ENCODE measurements at regions not wholly inside any gene's neighbourhood (a gene's known extent, or its start where the extent isn't known, plus 50 kb on each side); places are given as distances from the start of the nearest gene placed in this dataset.
A peak's percentile ranks its signal among the peaks of the same experiment; 100 is the strongest.

DNA sequence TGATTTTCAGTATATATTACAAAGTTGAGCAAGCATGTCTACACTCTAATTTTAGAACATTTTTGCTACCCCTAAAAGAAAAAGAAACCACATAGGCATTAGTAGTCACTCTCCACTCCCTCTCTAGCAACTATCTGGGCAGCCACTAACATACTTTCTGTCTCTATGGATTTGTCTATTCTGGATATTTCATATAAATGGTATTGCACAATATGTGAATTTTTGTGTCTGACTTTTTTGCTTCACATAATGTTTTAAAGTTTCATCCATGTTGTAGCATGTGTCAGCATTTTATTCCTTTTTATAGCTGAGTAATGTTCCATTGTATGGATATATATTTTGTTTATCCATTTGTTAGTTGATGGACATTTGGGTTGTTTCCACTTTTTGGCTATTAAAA is 232.5 kb upstream of the CTAGE1 start:
- DNase-seq (ENCODE audit: low read depth, low spot score) = no peak
- H3K27ac ChIP-seq = no peak overlapping the region

DNA sequence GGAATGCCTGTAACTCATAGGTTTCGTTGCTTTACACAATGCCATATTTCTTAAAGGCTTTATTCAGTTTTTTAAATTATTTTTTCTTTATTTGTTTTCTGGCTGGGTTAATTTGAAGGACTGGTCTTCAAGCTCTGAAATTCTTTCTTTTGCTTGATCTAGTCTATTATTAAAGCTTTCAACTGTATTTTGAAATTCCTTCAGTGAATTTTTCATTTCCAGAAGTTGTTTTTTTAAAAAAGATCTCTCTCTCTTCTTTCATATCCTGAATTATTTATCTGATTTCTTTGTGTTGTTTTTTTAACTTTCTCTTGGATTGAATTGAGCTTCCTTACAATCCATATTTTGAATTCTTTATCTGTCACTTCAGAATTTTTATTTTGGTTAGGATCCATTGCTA is 239.9 kb upstream of the CTAGE1 start:
- H3K27ac ChIP-seq = no peak overlapping the region
- DNase-seq (ENCODE audit: low read depth, low spot score) = no peak

DNA sequence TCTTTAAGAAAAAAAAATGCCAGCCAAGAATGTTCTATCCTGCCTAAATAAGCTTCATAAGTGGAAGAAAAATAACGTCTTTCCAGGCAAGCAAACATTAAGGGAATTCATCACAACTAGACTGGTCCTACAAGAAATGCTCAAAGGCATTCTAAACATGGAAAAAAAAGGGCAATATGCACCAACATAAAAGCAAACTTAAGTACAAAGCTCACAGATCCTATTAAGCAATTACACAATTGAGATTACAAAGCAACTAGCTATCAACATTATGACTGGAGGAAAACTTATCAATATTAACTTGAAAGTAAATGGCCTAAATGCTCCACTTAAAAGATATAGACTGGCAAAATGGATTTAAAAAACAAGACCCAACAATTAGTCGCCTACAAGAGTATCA is 240.6 kb upstream of the CTAGE1 start:
- H3K27ac ChIP-seq = no peak overlapping the region
- DNase-seq (ENCODE audit: low read depth, low spot score) = no peak

DNA sequence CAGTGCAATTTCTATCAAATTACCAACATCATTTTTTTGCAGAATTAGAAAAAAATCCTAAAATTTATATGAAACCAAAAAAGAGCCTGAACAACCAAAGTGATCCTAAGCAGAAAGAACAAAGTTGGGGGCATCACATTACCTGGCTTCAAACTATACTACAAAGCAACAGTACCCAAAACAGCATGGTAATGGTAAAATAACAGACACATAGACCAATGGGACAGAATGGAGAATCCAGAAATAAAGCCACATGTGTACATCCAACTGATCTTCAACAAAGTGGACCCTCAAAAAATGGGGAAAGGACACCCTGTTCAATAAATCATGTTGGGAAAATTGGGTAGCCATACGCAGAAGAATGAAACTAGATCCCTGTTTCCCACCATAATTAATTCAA is 245.7 kb upstream of the CTAGE1 start:
- H3K27ac ChIP-seq = no peak overlapping the region
- DNase-seq (ENCODE audit: low read depth, low spot score) = no peak

- H3K27ac ChIP-seq = no peak overlapping the region
- no peak for DNase-seq (ENCODE audit: low read depth, low spot score)
These were observed 248.8 kb upstream of the CTAGE1 start for GRCh38 chr18:22666411-22666940.

DNA sequence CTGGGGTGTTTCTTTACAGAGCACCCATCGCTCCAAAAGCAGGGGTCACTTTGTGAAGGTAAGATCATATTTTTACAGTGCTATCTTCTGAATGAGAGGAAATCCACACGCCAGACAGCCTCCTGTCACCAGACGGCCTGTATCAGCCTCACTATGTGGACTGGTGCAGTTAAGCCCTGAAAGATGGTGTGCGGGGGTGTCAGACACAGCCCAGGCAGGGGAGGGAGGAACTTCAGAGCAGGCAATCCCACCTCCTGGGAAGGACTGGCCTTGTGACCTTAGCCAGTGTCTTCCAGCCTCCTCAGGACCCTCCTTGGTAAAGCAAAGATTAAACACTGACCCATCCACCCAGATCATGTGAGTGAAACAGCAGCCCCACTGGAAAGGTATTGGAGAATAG is 249.4 kb upstream of the CTAGE1 start:
- no peak for DNase-seq (ENCODE audit: low read depth, low spot score)
- no peak overlapping the region for H3K27ac ChIP-seq

DNA sequence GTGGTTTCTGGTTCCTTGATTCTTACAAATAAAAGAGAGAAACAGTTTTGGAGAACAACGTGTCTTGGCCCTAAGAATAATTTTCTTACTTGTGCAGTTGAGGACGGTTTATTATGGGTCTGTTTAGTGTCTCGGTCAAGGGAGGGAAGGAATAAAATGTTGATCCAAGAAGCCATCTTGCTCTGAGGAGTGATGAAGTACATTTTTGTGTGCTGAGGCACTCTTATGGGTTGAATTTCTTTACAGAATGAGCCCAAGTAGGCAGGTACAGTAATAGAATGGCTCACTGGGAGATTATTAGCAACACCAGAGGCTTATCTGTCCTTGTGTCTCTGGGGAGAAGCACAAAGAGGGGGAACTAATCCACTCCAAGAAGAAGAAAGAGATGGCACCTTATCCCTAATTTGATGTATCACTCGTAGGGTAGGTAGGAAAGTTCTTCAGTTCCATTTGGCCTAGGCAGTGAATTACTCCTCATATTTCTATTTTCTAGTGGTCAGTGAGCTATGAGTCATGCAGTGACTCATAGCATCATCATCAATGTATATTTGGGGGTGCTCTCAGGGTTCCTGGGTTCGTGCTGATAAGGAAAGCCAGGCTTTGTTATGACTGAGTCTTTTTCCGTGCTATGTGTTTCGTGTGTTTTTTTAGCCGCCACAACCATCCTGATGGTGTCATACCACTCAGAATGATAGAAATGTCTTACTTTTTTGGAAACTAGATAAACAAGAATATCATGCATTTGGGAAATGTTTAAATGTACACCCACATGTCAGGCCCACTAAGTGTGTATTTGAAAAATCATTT is 250.1 kb upstream of the CTAGE1 start:
- no peak for DNase-seq (ENCODE audit: low read depth, low spot score)
- peak overlapping the region; percentile 18 for H3K27ac ChIP-seq

GRCh38 chr18:22668496-22668895 is 250.8 kb upstream of the CTAGE1 start:
- no peak for DNase-seq (ENCODE audit: low read depth, low spot score)
- H3K27ac ChIP-seq = no peak overlapping the region

- no peak for DNase-seq (ENCODE audit: low read depth, low spot score)
- H3K27ac ChIP-seq = no peak overlapping the region
These were observed 253.2 kb upstream of the CTAGE1 start for GRCh38 chr18:22670914-22671313.

- DNase-seq (ENCODE audit: low read depth, low spot score) = no peak
- H3K27ac ChIP-seq = no peak overlapping the region
These were observed 255.6 kb upstream of the CTAGE1 start for GRCh38 chr18:22673182-22673862.

DNA sequence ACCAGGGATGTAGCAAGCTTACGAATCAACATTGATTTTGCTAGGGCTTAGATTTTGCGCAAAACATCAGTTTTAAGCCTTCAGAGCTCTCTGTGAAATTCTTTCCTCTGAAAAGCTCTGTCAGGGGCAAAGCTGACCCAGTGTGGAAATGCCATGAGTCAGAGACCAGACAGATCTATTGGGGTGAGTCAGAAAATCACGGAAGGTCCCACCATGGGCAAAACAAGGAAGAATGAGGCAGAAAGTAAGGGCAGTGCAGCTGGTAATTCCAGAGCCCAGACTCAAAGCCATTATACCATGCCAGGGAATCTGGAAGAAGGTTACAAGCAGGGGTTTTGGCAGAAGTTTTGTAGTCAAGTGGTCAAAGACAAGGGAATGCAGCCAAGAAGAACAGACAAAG is 256.6 kb upstream of the CTAGE1 start:
- peak; percentile 50 for DNase-seq (ENCODE audit: low read depth, low spot score)
- H3K27ac ChIP-seq = no peak overlapping the region

DNA sequence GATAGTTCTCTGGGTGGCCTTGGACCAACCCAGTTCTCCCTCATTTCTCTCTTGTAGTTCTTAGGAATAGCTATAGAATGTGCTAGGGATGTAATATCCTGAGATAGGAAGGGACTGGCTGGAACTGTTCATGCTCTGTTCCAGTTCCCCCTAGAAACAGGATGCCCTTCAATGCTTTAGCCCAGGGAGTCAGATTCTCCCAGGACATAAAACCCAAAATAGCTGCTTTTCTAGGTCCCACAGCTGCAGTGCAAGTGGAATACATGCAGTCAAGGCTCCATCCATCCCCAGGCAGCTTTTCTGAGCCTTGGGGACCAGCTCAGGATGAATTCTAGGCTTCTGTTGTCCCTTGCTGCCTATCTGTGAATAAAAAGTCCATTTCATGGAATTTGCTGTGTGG is 257.3 kb upstream of the CTAGE1 start:
- H3K27ac ChIP-seq = no peak overlapping the region
- DNase-seq (ENCODE audit: low read depth, low spot score) = no peak

DNA sequence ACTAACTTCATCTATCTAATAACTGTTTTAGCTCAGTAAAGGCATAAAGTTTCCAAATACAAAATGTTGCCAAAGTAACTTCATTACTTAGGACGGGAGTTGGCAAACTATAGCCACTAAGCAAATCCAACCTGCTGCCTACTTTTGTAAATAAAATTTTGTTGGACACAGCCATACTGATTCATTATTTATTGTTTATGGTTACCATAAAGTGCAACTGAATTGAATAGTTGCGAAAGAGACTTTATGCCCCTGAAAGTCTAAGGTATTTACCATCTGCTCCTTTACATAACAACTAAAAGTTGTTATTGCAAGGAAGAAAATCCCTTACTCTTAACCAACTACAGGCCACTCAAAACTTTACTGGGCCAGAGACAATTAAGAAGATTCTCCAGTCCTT is 256.7 kb upstream of the RBBP8 start:
- no peak overlapping the region for H3K27ac ChIP-seq
- DNase-seq (ENCODE audit: low read depth, low spot score) = no peak

GRCh38 chr18:22678486-22678885 is 254.6 kb upstream of the RBBP8 start:
- no peak overlapping the region for H3K27ac ChIP-seq
- no peak for DNase-seq (ENCODE audit: low read depth, low spot score)

- H3K27ac ChIP-seq = no peak overlapping the region
- DNase-seq (ENCODE audit: low read depth, low spot score) = no peak
These were observed 252.2 kb upstream of the RBBP8 start for GRCh38 chr18:22680944-22681343.

- DNase-seq (ENCODE audit: low read depth, low spot score) = no peak
- H3K27ac ChIP-seq = no peak overlapping the region
These were observed 251.2 kb upstream of the RBBP8 start for GRCh38 chr18:22681908-22682307.

DNA sequence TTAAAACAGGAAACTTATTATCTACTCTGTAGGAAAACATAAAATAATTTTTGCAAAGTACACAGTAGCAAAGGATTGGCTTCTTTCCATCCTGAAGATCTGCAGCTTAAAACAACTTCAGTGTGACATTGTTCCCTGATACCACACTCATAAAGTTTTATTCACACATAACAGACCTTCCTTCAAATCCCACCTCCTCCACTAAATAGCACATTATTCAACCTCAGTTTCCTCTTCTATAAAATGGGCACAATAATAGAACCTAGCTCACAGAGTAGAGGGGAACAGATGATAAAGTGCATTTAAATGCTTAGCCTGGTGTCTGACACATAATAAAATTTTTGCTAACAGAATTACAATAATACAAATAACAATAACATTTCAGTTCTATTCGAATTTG is 250.4 kb upstream of the RBBP8 start:
- no peak overlapping the region for H3K27ac ChIP-seq
- no peak for DNase-seq (ENCODE audit: low read depth, low spot score)

- no peak overlapping the region for H3K27ac ChIP-seq
- peak; percentile 34 for DNase-seq (ENCODE audit: low read depth, low spot score)
These were observed 249.9 kb upstream of the RBBP8 start for GRCh38 chr18:22683196-22683676.

DNA sequence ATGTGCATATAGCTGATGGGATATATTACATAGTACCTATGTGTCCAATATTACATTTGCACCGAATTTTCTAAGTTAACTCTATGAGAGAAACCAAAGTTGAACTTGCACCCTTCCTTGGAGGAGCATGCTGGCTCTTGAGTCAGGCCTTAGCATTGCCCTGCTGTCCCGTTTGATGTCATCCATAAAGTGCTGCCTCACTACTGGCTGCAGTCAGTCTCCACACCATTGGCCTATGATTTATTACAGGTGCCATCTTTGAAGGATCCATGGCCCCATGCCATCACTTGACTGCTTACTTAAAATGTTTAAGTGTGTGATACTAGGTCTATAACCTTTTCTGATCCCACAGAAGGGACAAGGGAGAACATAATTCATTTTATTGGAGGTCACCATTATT is 249.3 kb upstream of the RBBP8 start:
- no peak for DNase-seq (ENCODE audit: low read depth, low spot score)
- H3K27ac ChIP-seq = no peak overlapping the region

DNA sequence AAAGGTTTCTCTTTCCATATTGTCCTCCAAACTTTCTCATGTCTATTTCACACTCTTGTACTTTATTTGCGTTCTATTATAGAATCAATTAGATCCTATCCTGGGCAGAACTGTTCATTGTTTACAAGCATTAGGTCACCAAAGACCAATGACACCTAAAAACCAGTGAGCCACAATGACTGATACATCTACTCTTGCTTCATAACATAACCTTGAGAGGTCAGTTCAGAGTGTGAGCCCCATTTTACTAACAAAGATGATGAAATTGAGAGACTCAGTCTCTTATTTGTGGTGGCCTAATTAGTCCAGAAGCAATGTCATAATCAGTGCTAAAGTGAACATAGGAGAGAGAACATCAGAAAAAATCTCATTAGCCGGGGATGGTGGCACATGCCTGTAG is 248.9 kb upstream of the RBBP8 start:
- DNase-seq (ENCODE audit: low read depth, low spot score) = no peak
- H3K27ac ChIP-seq = no peak overlapping the region

DNA sequence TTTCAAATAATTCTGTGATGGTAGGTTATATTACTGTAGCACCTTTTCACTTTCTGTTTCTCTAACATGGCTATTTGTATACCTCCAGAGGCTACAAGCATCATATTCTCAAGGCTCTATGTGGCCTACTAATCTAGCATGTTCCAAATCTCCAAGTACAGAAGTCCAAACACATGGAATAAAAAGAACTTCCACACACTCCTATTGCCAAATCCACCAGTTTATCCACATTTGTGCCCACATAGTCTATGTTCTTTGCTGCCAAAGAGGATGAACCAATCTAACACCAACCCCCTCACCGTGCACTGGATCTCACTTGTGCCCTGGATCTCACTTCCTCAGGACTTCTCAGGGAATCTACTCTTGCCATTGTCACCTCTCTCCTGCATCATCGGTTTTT is 247.3 kb upstream of the RBBP8 start:
- DNase-seq (ENCODE audit: low read depth, low spot score) = no peak
- no peak overlapping the region for H3K27ac ChIP-seq

Measured in epithelial cell of prostate (primary cell).